ENCODE measurements at regions not wholly inside any gene's neighbourhood (a gene's known extent, or its start where the extent isn't known, plus 50 kb on each side); places are given as distances from the start of the nearest gene placed in this dataset.

GRCh38 chr2:217261452-217261851, 401.6 kb upstream of the TNP1 start:
- no peak for DNase-seq (ENCODE audit: low spot score)
- no peak for TF ChIP-seq EZH2 (IDR thresholded peaks at IDR 0.05; ENCODE audit: borderline replicate concordance)
- TF ChIP-seq CTCF (IDR thresholded peaks at IDR 0.05; ENCODE audit: poor library complexity), result no peak
- no peak for TF ChIP-seq EZH2phosphoT487 (IDR thresholded peaks at IDR 0.05; ENCODE audit: low read depth, severe bottlenecking, unreplicated experiment)
- no peak overlapping the region for H2AFZ ChIP-seq

GRCh38 chr2:217260441-217261115, 400.7 kb upstream of the TNP1 start:
- Histone ChIP-seq H4K20me1 (ENCODE audit: insufficient read depth, poor library complexity, severe bottlenecking) (no peaks in the 10 kb centered on the region), H3K9me2 (replicated peaks; ENCODE audit: insufficient read depth) (no peaks in the 10 kb centered on the region), H3K36me3 (replicated peaks; ENCODE audit: insufficient read depth, low read depth) (no peaks in the 10 kb centered on the region), H3K4me2 (no peak overlapping the region), H3K79me2 (no peaks in the 10 kb centered on the region), H3K4me1 (ENCODE audit: insufficient read depth) (peaks cover 11% of the 10 kb centered on the region), H3K4me3 (no peak overlapping the region), H3K27ac (no peak overlapping the region), H3K27me3 (no peaks in the 10 kb centered on the region), H3K9me3 (ENCODE audit: low read depth) (no peaks in the 10 kb centered on the region), H2AFZ (no peak overlapping the region)
- no peak for DNase-seq (ENCODE audit: low spot score)
- WGBS (ENCODE audit: low lambda C conversion rate, missing lambda C conversion rate), result 81% methylated on average over 8 of the region's 8 CpGs
- TF ChIP-seq EZH2 (IDR thresholded peaks at IDR 0.05; ENCODE audit: borderline replicate concordance), result no peak
- TF ChIP-seq CTCF (IDR thresholded peaks at IDR 0.05; ENCODE audit: poor library complexity), result no peak
- no peak for TF ChIP-seq EZH2phosphoT487 (IDR thresholded peaks at IDR 0.05; ENCODE audit: low read depth, severe bottlenecking, unreplicated experiment)

More at GRCh38 chr2:217261452-217261851, 401.6 kb upstream of the TNP1 start:
- Histone ChIP-seq H3K9me2 (replicated peaks; ENCODE audit: insufficient read depth) (no peaks in the 10 kb centered on the region), H3K4me3 (no peak overlapping the region), H3K4me2 (no peak overlapping the region), H3K27me3 (no peaks in the 10 kb centered on the region), H3K79me2 (no peaks in the 10 kb centered on the region), H3K36me3 (replicated peaks; ENCODE audit: insufficient read depth, low read depth) (no peaks in the 10 kb centered on the region), H3K9me3 (ENCODE audit: low read depth) (no peaks in the 10 kb centered on the region), H3K27ac (no peak overlapping the region), H4K20me1 (ENCODE audit: insufficient read depth, poor library complexity, severe bottlenecking) (no peaks in the 10 kb centered on the region), H3K4me1 (ENCODE audit: insufficient read depth) (peaks cover 4% of the 10 kb centered on the region)
- 55% methylated on average over 4 of the region's 4 CpGs for WGBS (ENCODE audit: low lambda C conversion rate, missing lambda C conversion rate)

GRCh38 chr2:217258170-217258569, 398.3 kb upstream of the TNP1 start:
- no peak overlapping the region for H3K4me3 ChIP-seq
- no peaks in the 10 kb centered on the region for H3K9me2 ChIP-seq (replicated peaks; ENCODE audit: insufficient read depth)
- H3K4me1 ChIP-seq (ENCODE audit: insufficient read depth), result peaks cover 11% of the 10 kb centered on the region
- no peaks in the 10 kb centered on the region for H4K20me1 ChIP-seq (ENCODE audit: insufficient read depth, poor library complexity, severe bottlenecking)
- no peaks in the 10 kb centered on the region for H3K79me2 ChIP-seq
- TF ChIP-seq CTCF (IDR thresholded peaks at IDR 0.05; ENCODE audit: poor library complexity), result no peak
- no peak for TF ChIP-seq EZH2phosphoT487 (IDR thresholded peaks at IDR 0.05; ENCODE audit: low read depth, severe bottlenecking, unreplicated experiment)
- TF ChIP-seq EZH2 (IDR thresholded peaks at IDR 0.05; ENCODE audit: borderline replicate concordance), result no peak
- no peak overlapping the region for H2AFZ ChIP-seq
- no peak for DNase-seq (ENCODE audit: low spot score)
- H3K27ac ChIP-seq, result no peak overlapping the region
- no peaks in the 10 kb centered on the region for H3K36me3 ChIP-seq (replicated peaks; ENCODE audit: insufficient read depth, low read depth)
- WGBS (ENCODE audit: low lambda C conversion rate, missing lambda C conversion rate), result 70% methylated on average over 3 of the region's 3 CpGs
- H3K27me3 ChIP-seq, result no peaks in the 10 kb centered on the region
- H3K9me3 ChIP-seq (ENCODE audit: low read depth), result no peaks in the 10 kb centered on the region
- H3K4me2 ChIP-seq, result no peak overlapping the region
